SK-N-SH treated with all-trans-retinoic acid at 6 μM for 48 hours (cell line): ENCODE measurements at regions not wholly inside any gene's neighbourhood (a gene's known extent, or its start where the extent isn't known, plus 50 kb on each side); places are given as distances from the start of the nearest gene placed in this dataset.

Experiments
- BACH2 ChIP-seq: fragments of 250-450 bp; sonication (Bioruptor Pico); IDR thresholded peaks from 2 replicates; pipeline ENCODE4 v1.9.0; 2021; ENCODE audit warnings: mild to moderate bottlenecking, borderline replicate concordance
- ESRRG ChIP-seq: fragments of 250-450 bp; sonication (Bioruptor Pico); IDR thresholded peaks from 2 replicates; pipeline ENCODE4 v1.6.1; 2021; ENCODE audit warnings: mild to moderate bottlenecking
- GLIS3 ChIP-seq: fragments of 250-450 bp; sonication (Bioruptor Pico); IDR thresholded peaks from 2 replicates; pipeline ENCODE4 v1.5.0; 2020; ENCODE audit warnings: mild to moderate bottlenecking, moderate library complexity
- ISL1 ChIP-seq: fragments of 250-450 bp; sonication (Bioruptor Pico); IDR thresholded peaks from 2 replicates; pipeline ENCODE4 v2.1.2; 2022; ENCODE audit warnings: mild to moderate bottlenecking, moderate library complexity
- ZFP30 ChIP-seq: fragments of 450-650 bp; formaldehyde crosslinking; IDR thresholded peaks from 2 replicates; pipeline ENCODE4 v1.5.0; 2022; ENCODE audit warnings: mild to moderate bottlenecking, moderate library complexity
- TF ChIP-seq, protein P1 (sequence below): fragments of 250-450 bp; sonication (Bioruptor Pico); IDR thresholded peaks from 2 replicates; pipeline ENCODE4 v1.5.1; 2020; ENCODE audit warnings: low read depth, mild to moderate bottlenecking, moderate library complexity

DNA sequence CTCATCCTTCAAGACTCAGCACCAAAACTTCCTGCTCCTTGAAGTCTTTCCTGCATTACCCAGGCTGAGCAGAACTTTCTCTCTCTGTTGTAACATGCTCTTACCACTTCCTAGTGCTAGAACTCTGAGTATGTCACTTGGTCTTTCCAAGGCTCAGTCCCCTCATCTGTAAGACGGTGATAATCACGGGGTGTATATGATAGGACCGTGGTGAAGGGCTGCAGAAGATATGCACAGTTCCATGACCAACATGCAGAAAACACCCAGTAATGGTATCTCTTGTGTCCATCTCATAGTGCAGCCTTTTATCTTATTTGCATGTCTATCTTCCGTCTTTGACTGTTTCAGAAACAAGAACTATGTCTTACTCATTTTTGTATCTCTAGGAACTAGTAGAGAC, 154.5 kb downstream of the ZNF621 start:
- TF ChIP-seq ESRRG (CRISPR knock-in tag) (no peak), BACH2 (CRISPR knock-in tag) (no peak), ISL1 (CRISPR knock-in tag) (no peak), GLIS3 (no peak), ZFP30 (CRISPR knock-in tag) (no peak)
- TF ChIP-seq, protein P1, sequence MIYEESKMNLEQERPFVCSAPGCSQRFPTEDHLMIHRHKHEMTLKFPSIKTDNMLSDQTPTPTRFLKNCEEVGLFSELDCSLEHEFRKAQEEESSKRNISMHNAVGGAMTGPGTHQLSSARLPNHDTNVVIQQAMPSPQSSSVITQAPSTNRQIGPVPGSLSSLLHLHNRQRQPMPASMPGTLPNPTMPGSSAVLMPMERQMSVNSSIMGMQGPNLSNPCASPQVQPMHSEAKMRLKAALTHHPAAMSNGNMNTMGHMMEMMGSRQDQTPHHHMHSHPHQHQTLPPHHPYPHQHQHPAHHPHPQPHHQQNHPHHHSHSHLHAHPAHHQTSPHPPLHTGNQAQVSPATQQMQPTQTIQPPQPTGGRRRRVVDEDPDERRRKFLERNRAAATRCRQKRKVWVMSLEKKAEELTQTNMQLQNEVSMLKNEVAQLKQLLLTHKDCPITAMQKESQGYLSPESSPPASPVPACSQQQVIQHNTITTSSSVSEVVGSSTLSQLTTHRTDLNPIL (CRISPR knock-in tag): no peak
